Pancreas (tissue), 10 donors: ENCODE measurements at regions not wholly inside any gene's neighbourhood (a gene's known extent, or its start where the extent isn't known, plus 50 kb on each side); places are given as distances from the start of the nearest gene placed in this dataset.

ENCODE experiments used
- ATAC-seq, 4 donors: fragments of 200-7000 bp; cut with Tn5 transposase; one replicate each; pipeline versions ENCODE4 v1.8.0 to v1.9.1; 2020; ENCODE audit warnings: mild to moderate bottlenecking in 4 of 4, moderate library complexity in 4 of 4
- DNase-seq, 6 donors: peaks; one replicate each; pipeline ENCODE4 v3.0.0-alpha.2; 2020
- FAIRE-seq: peaks from 2 replicates; lab custom pipeline; 2012; peaks lifted over from hg19 to GRCh38; lab: Jason Lieb, UNC
- H3K27ac ChIP-seq, 4 donors: fragments of 200-600 bp; sonication (generic); 1 replicate in 3 of 4; 2 replicates in 1 of 4; pipeline versions ENCODE4 v1.5.0 to v1.8.0; 2020
- H3K27me3 ChIP-seq, 4 donors: fragments of 200-600 bp; one replicate each; pipeline ENCODE4 v1.8.0; 2021
- H3K36me3 ChIP-seq, 3 donors: fragments of 200-600 bp; sonication (generic) in 1 of 3; one replicate each; pipeline versions ENCODE4 v1.5.0 to v1.8.0; 2020 to 2021
- H3K4me1 ChIP-seq, 3 donors: fragments of 200-600 bp; one replicate each; pipeline ENCODE4 v1.8.0; 2021
- H3K4me3 ChIP-seq, 4 donors: fragments of 200-600 bp; sonication (generic) in 2 of 4; one replicate each; pipeline versions ENCODE4 v1.5.0 to v1.8.0; 2020 to 2021
- H3K9me3 ChIP-seq, 4 donors: fragments of 200-600 bp; one replicate each; pipeline ENCODE4 v1.8.0; 2021
- CTCF ChIP-seq, 4 donors: fragments of 200-600 bp; sonication (generic) in 3 of 4; IDR thresholded peaks; one replicate each; pipeline versions ENCODE4 v1.5.0 to v1.8.0; 2021; ENCODE audit warnings: antibody characterized with exemption in 4 of 4
- WGBS, 2 donors: extraction: QIAGEN DNeasy Blood & Tissue Kit; methylation state at CpG; one replicate each; pipeline ENCODE4 v1.1.7; 2013; 5-methylcytosine and 5-hydroxymethylcytosine counted together
- intact Hi-C, 3 donors: fragments of 100-400 bp; cut with DNase I; formaldehyde crosslinking; loops; one replicate each; pipeline versions ENCODE4 v1.11.1 to v1.14.2; 2022
- donor health status: healthy with polysubstance abuse.
- donor health status: DM: no; HTN: no; CAD: no; lungs with moderate emphysema.
- donor health status: DM: no; HTN: no; CAD: no.
- donor health status: control.
- donor health status: control.
- donor health status: Bipolar disorder and iron deficiency.
- donor health status: DM: yes; HTN: yes; CAD: no.
- donor health status: DM: no; HTN: no; CAD: no.
- donor health status: DM: no; HTN: no; CAD: no.
- donor health status: DM: yes; HTN: yes; CAD: no.

GRCh38 chr3:162932503-162932902 lies 1435.9 kb downstream of the OTOL1 start:
- Histone ChIP-seq H3K4me1 (no peaks in the 10 kb centered on the region), H3K4me3 (no peak overlapping the region), H3K9me3 (no peaks in the 10 kb centered on the region), H3K27me3 (no peaks in the 10 kb centered on the region), H3K27ac (no peak overlapping the region), H3K36me3 (no peaks in the 10 kb centered on the region)
- WGBS, 2 donors: 29 to 40% methylated on average over 2 of the region's 2 CpGs
- no peak for TF ChIP-seq CTCF (IDR thresholded peaks at IDR 0.05)
- DNase-seq (no peak), FAIRE-seq (no peak), ATAC-seq (no peak)
- intact Hi-C loops: no loop called here

GRCh38 chr3:162933656-162934055 lies 1437.0 kb downstream of the OTOL1 start:
- H3K27me3 ChIP-seq: no peaks in the 10 kb centered on the region
- TF ChIP-seq CTCF (IDR thresholded peaks at IDR 0.05): no peak
- H3K4me1 ChIP-seq: no peaks in the 10 kb centered on the region
- FAIRE-seq (no peak), ATAC-seq (no peak), DNase-seq (no peak)
- no peak overlapping the region for H3K27ac ChIP-seq
- no peaks in the 10 kb centered on the region for H3K36me3 ChIP-seq
- WGBS, 2 donors: 33 to 46% methylated on average over 2 of the region's 2 CpGs
- no peak overlapping the region for H3K4me3 ChIP-seq
- H3K9me3 ChIP-seq: no peaks in the 10 kb centered on the region
- intact Hi-C loops: no loop called here

- no peak overlapping the region for H3K27ac ChIP-seq
- intact Hi-C loops: no loop called here
- TF ChIP-seq CTCF (IDR thresholded peaks at IDR 0.05): no peak
- DNase-seq (no peak), ATAC-seq (no peak), FAIRE-seq (no peak)
- no peaks in the 10 kb centered on the region for H3K9me3 ChIP-seq
- no peaks in the 10 kb centered on the region for H3K36me3 ChIP-seq
- no peak overlapping the region for H3K4me3 ChIP-seq
- no peaks in the 10 kb centered on the region for H3K27me3 ChIP-seq
- H3K4me1 ChIP-seq: no peaks in the 10 kb centered on the region
Observed at GRCh38 chr3:162936706-162937105, 1440.1 kb downstream of the OTOL1 start.

- no peak for ATAC-seq
- Histone ChIP-seq H3K36me3 (no peaks in the 10 kb centered on the region), H3K27ac (no peak overlapping the region), H3K4me3 (no peak overlapping the region), H3K27me3 (no peaks in the 10 kb centered on the region), H3K4me1 (no peaks in the 10 kb centered on the region), H3K9me3 (no peaks in the 10 kb centered on the region)
- intact Hi-C loops: no loop called here
- DNase-seq: no peak
- WGBS, 2 donors: 37 to 51% methylated on average over 2 of the region's 2 CpGs
- FAIRE-seq: no peak
- TF ChIP-seq CTCF (IDR thresholded peaks at IDR 0.05): no peak
Observed at GRCh38 chr3:162938083-162938482, 1441.5 kb downstream of the OTOL1 start.

- Histone ChIP-seq H3K4me3 (no peak overlapping the region), H3K27me3 (no peaks in the 10 kb centered on the region), H3K4me1 (no peaks in the 10 kb centered on the region), H3K9me3 (no peaks in the 10 kb centered on the region), H3K36me3 (no peaks in the 10 kb centered on the region), H3K27ac (no peak overlapping the region)
- intact Hi-C loops: no loop called here
- WGBS, 2 donors: 0% methylated on average over 1 of the region's 1 CpG
- FAIRE-seq (no peak), ATAC-seq (no peak), DNase-seq (no peak)
- no peak for TF ChIP-seq CTCF (IDR thresholded peaks at IDR 0.05)
Observed at GRCh38 chr3:162945626-162946025, 1449.0 kb downstream of the OTOL1 start.
